Ureter (tissue), 1 donor: ENCODE measurements at regions not wholly inside any gene's neighbourhood (a gene's known extent, or its start where the extent isn't known, plus 50 kb on each side); places are given as distances from the start of the nearest gene placed in this dataset.

Experiments
- DNase-seq: peaks from one replicate; pipeline ENCODE4 v3.0.0-alpha.2; 2020; ENCODE audit warnings: low spot score
- donor health status: DM: yes; HTN: yes; CAD: no.

DNA sequence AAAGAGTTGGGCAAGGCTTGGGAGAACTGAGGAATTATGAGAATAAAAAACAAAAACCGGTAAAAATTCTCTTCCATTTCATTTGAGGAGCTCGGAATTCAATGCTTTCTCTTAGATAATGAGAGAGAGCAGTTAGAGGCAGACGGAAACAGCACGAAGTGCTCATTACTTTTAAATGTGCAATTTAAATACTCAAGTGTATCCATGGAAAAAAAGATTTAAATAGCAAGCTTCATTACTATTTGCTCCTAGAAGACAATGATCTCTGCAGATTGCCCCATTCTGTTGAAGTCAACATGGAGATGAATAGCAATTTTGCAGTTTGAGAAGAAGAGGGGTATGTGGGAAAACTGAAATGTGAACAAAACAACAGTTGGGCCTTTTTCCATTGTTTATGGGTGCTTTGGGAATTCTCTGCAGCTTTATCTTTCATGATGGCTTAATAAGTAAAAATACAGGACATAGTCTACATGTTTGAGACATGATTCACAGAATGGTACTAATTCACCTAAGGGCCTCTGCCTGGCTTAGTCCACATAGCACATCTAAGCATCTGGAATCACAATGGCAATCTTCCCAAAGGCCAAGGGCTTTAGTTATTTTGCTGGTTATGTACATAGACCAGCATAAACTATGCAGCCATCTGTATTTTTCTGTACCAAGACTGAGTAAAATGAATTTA, 512.7 kb upstream of the FAT1 start:
- no peak for DNase-seq

DNA sequence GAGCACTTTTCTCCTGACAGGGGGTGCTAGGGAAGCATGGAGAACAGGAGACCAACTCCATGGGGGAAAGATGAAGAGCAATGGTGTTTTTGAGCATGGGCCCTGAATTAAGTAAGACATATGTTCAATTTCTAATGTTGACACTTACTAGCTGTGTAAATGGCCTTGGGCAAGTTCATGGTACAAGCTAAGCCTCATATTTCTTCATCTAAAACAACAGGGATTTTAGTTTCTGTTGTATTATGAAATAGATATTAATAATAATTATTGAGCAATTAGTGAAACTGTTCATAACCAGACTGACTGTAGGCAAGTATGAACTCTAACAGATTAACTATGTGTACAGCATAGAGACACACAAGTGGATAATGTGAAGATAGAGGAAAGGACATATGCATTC, 515.0 kb upstream of the FAT1 start:
- DNase-seq: no peak

GRCh38 chr4:187251896-187252295, 528.2 kb upstream of the FAT1 start:
- DNase-seq: no peak

- no peak for DNase-seq
Measured at GRCh38 chr4:187256897-187257296, 533.2 kb upstream of the FAT1 start.

- DNase-seq: no peak
Measured at GRCh38 chr4:187258651-187259401, 535.2 kb upstream of the FAT1 start.

GRCh38 chr4:187268940-187269339, 545.3 kb upstream of the FAT1 start:
- no peak for DNase-seq

GRCh38 chr4:187270154-187270553, 546.5 kb upstream of the FAT1 start:
- DNase-seq: no peak

DNA sequence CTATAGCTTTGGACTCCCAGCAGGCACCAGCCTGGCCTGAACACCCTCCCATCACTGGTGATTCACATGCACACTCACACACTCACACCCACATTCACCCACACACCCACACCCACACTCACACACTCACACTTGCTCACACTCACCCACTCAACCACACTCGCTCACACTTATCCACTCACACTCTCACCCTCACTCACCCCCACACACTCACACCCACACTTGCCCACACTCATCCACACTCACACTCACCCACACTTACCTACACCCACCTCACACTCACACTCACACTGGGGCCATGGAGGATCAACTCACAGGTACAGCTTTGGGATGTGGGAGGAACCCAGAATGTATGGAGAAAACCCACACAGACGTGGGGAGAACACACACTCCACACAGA, 548.2 kb upstream of the FAT1 start:
- no peak for DNase-seq

- DNase-seq: no peak
Measured at GRCh38 chr4:187274153-187274552, 550.5 kb upstream of the FAT1 start.

DNA sequence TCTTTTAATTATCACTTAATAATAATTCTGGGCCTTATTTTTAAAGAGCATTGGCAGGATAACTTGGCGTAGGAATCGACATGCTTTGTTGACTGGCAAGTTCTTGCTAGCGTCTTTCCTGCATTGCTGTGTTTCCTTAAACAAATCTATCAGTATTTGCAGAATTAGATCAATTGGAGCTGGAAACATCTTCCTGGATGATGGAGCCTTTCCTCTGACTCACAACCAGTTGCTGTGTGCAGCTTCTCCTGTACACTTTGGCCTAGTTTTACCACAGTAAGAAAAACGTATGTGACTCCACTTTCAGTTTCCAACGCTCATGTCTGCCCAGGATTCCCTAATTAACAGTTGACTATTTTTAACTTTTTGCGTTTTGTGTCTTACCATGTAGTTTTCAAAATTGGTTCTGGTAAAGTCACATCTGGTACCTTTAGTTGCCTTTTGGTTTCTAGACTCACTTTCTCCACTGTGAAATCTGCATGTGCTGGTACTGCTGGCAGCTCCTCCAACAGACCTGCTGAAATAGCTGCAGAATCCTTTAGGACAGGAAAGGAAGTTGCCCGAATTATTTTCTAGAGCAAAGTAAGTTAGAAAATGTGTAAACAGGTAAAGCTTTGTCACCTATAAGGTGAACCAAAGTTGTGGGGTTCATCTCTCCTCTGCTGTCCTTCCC, 553.2 kb upstream of the FAT1 start:
- no peak for DNase-seq

DNA sequence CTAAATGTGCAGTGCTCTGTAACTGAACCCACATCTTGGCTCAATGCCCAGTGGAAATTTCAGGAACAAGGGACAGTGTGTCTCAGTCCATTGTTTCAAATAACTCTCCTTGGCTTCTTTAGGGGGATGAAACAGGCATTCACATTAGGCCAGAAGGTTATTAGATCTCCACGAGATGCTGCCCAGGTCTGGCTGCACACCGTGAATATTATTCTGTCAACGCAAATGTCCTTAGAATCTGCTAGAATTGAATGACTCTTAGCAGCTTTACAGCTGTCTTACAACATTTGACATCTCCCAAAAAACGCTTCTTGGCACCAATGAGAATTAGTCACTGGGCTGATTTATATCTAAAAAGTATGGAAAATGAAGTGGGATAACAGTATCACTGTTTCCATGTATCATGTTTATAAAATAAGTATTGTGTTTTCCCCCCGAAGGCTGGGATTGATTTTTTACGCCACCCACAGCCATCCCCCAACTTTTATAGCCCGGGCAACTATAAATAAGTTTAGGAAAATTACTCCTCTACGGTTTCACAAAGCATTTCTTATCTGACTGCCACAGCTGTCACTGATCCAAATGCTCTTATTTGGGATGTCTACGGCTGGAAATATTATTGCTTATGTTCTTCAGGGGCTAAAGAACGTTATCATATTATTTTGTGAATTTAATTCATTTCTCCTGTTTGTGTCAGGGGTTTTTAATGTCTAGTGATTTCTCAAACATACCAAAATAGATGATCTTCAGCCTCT, 559.7 kb upstream of the FAT1 start:
- DNase-seq: no peak

- DNase-seq: no peak
Measured at GRCh38 chr4:187286525-187286924, 562.9 kb upstream of the FAT1 start.

GRCh38 chr4:187289371-187289770, 565.7 kb upstream of the FAT1 start:
- no peak for DNase-seq

- DNase-seq: no peak
Measured at GRCh38 chr4:187294861-187295260, 571.2 kb upstream of the FAT1 start.

- no peak for DNase-seq
Measured at GRCh38 chr4:187301923-187302322, 578.3 kb upstream of the FAT1 start.

GRCh38 chr4:187302457-187303150, 578.9 kb upstream of the FAT1 start:
- no peak for DNase-seq

- no peak for DNase-seq
Measured at GRCh38 chr4:187304133-187304532, 580.5 kb upstream of the FAT1 start.

GRCh38 chr4:187307131-187307530, 583.5 kb upstream of the FAT1 start:
- no peak for DNase-seq

DNA sequence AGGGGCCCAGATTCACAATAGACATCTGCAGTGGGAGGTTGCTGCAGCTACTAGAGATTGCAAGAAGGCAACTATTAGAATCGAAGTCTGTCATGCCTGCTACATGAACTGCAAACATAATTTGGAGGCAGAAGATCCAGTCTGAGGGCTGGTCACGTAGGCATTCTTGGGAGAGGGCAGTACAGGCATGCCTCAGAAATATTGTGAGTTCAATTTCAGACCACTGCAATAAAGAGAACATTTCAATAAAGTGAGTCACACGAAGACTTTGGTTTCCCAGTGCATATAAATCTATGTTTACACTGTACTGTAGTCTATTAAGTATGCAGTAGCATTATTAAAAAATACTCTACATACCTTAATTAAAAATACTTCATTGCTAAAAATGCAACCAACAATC, 585.8 kb upstream of the FAT1 start:
- DNase-seq: no peak

DNA sequence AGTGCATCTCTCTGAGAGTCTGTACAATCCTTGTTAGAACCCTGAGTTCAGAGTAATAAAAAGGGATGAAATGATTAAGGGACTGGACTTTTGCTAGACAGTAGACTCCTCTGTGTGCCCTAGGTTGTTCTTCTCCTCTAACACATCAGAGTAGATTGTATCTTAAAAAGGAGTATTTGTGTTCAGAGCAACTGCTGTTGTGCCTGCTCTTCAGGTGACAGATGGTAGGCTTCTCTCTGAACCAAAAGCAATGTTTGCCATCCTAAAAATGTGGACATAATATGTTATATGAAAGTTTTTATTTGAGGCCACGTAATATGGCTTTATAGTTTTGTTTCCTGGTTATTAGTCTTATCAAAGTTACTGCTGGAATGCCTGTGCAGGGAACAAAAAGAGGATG, 588.6 kb upstream of the FAT1 start:
- no peak for DNase-seq

DNA sequence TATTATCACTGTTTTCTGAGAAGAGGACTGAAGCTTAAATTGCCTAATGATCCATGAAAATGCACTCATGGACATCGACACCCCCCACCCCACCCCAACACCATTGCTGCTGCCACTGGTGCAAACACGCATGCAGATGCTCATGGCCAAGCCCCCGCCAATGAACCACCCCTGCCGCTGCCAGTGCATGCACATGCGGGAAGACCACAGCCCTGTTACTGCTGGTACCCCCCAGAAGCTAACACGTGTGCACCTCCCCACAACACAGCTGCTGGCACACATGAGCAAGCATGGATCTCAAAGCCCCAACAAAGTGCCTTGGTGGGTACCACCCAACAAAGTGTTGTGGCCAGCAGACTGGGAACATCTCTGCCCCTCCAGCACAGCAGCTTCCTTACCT, 594.1 kb upstream of the FAT1 start:
- DNase-seq: no peak

- no peak for DNase-seq
Measured at GRCh38 chr4:187321711-187322110, 598.1 kb upstream of the FAT1 start.
